HCT116 (cell line): ENCODE measurements at regions not wholly inside any gene's neighbourhood (a gene's known extent, or its start where the extent isn't known, plus 50 kb on each side); places are given as distances from the start of the nearest gene placed in this dataset.

ENCODE experiments used
- ATAC-seq: fragments of 200-7000 bp; cut with Tn5 transposase; 2 replicates; pipeline ENCODE4 v1.9.1; 2020; ENCODE audit warnings: mild to moderate bottlenecking, moderate library complexity
- BruUV-seq: library from RNA; stranded (reverse); fragments of 400-500 nt; replicated peaks from 2 replicates; lab custom pipeline; 2021; lab: Mats Ljungman, UMichigan
- CTCF ChIA-PET: fragments of 300-600 bp; sonication (Branson Sonifier 250); formaldehyde crosslinking; loops from one replicate; lab custom pipeline; 2021; ENCODE audit warnings: antibody characterized with exemption; lab: Charles Lee
- POLR2A ChIA-PET: fragments of 300-600, 350-600 bp; sonication (Branson Sonifier 250); formaldehyde crosslinking; loops from one replicate; lab custom pipeline; 2021; ENCODE audit warnings: antibody characterized with exemption; lab: Charles Lee
- RAD21 ChIA-PET, 2 experiments: fragments of 300-600 bp; sonication (Branson Sonifier 250); formaldehyde crosslinking; loops; one replicate each; lab custom pipeline; 2023; ENCODE audit warnings: low total read pairs in 2 of 2; ENCODE audit not compliant: uncharacterized antibody in 2 of 2, unreplicated experiment in 2 of 2, low non-redundant PET in 1 of 2; lab: Charles Lee
- DNase-seq: peaks from one replicate; pipeline ENCODE4 v3.0.0-alpha.2; 2010; ENCODE audit warnings: low read depth, low spot score
- H2AFZ ChIP-seq: fragments of 200-600 bp; shearing (Covaris generic), sonication (generic); 2 replicates; pipeline ENCODE4 v1.6.1; 2017; ENCODE audit warnings: low read depth, mixed run types, mixed read lengths, antibody characterized with exemption, low read length; ENCODE audit not compliant: poor library complexity, severe bottlenecking
- H3K27ac ChIP-seq: 2 replicates; pipeline ENCODE4 v1.5.1; 2012; ENCODE audit warnings: low read depth, low read length
- H3K27me3 ChIP-seq: fragments of 200-600 bp; sonication (generic); 2 replicates; pipeline ENCODE4 v1.6.1; 2016; ENCODE audit warnings: mixed run types, low read length, mixed read lengths; ENCODE audit not compliant: insufficient read depth
- H3K36me3 ChIP-seq, 2 experiments: fragments of 200-500 bp in 1 of 2; fragments of 200-600 bp in 1 of 2; sonication (Bioruptor generic) in 1 of 2; sonication (generic) in 1 of 2; 2 replicates each; pipeline versions ENCODE4 v1.5.1 to v1.6.1; 2014 to 2016; ENCODE audit warnings: low read length in 2 of 2, inconsistent platforms in 1 of 2, mixed read lengths in 1 of 2, mixed run types in 1 of 2; ENCODE audit not compliant: insufficient read depth in 2 of 2, control insufficient read depth in 1 of 2
- H3K4me1 ChIP-seq, 2 experiments: fragments of 200-600 bp in 1 of 2; sonication (generic) in 1 of 2; 2 replicates each; pipeline versions ENCODE4 v1.5.1 to v1.6.1; 2012 to 2017; ENCODE audit warnings: low read length in 2 of 2, inconsistent platforms in 1 of 2, mild to moderate bottlenecking in 1 of 2, mixed read lengths in 1 of 2, mixed run types in 1 of 2, moderate library complexity in 1 of 2; ENCODE audit not compliant: insufficient read depth in 2 of 2, control insufficient read depth in 1 of 2
- H3K4me2 ChIP-seq: fragments of 200-600 bp; sonication (generic); 2 replicates; pipeline ENCODE4 v1.6.1; 2017; ENCODE audit warnings: mixed run types, low read length, mixed read lengths
- H3K4me3 ChIP-seq, 2 experiments: fragments of 200-600 bp in 1 of 2; sonication (generic) in 1 of 2; replicated peaks in 1 of 2; 2 replicates each; pipeline ENCODE4 v1.5.1; 2011 to 2016; ENCODE audit warnings: low read length in 2 of 2, control low read depth in 1 of 2, low read depth in 1 of 2, mild to moderate bottlenecking in 1 of 2, mixed read lengths in 1 of 2, mixed run types in 1 of 2
- H3K79me2 ChIP-seq: fragments of 200-600 bp; sonication (generic); 2 replicates; pipeline ENCODE4 v1.6.1; 2017; ENCODE audit warnings: mild to moderate bottlenecking, mixed run types, low read length, moderate library complexity, mixed read lengths; ENCODE audit not compliant: insufficient read depth
- H3K9ac ChIP-seq: fragments of 200-600 bp; sonication (generic); 2 replicates; pipeline ENCODE4 v1.6.1; 2016; ENCODE audit warnings: low read length, mixed read lengths
- H3K9me2 ChIP-seq: fragments of 200-600 bp; sonication (generic), shearing (Covaris generic); 2 replicates; pipeline ENCODE4 v1.6.1; 2017; ENCODE audit warnings: mixed run types, mild to moderate bottlenecking, moderate library complexity; ENCODE audit not compliant: insufficient read depth
- H3K9me3 ChIP-seq, 2 experiments: fragments of 200-500 bp in 1 of 2; fragments of 200-600 bp in 1 of 2; sonication (Bioruptor generic) in 1 of 2; sonication (generic) in 1 of 2; 2 replicates each; pipeline ENCODE4 v1.6.1; 2014 to 2017; ENCODE audit warnings: low read length in 2 of 2, mixed read lengths in 2 of 2, inconsistent platforms in 1 of 2, low read depth in 1 of 2, mild to moderate bottlenecking in 1 of 2, mixed run types in 1 of 2, moderate library complexity in 1 of 2; ENCODE audit not compliant: control insufficient read depth in 1 of 2, insufficient read depth in 1 of 2
- H4K20me1 ChIP-seq: fragments of 200-600 bp; sonication (generic), shearing (Covaris generic); 2 replicates; pipeline ENCODE4 v1.6.1; 2017; ENCODE audit warnings: mixed run types, mild to moderate bottlenecking, moderate library complexity; ENCODE audit not compliant: insufficient read depth
- ATF3 ChIP-seq: IDR thresholded peaks from 2 replicates; pipeline ENCODE4 v1.6.1; 2012
- CBX3 ChIP-seq: IDR thresholded peaks from 2 replicates; pipeline ENCODE4 v1.6.1; 2012; ENCODE audit warnings: low read depth
- CEBPB ChIP-seq: IDR thresholded peaks from 2 replicates; pipeline ENCODE4 v1.6.1; 2012; ENCODE audit warnings: low read depth
- CTCF ChIP-seq, 3 experiments: fragments of 200-600 bp in 1 of 3; sonication (generic) in 1 of 3; IDR thresholded peaks in 2 of 3; conservative IDR thresholded peaks in 1 of 3; 2 replicates each; pipeline ENCODE4 v1.5.1; 2012 to 2017; ENCODE audit warnings: low read depth in 2 of 3, low read length in 2 of 3, antibody characterized with exemption in 1 of 3, borderline replicate concordance in 1 of 3, control low read depth in 1 of 3, mild to moderate bottlenecking in 1 of 3, mixed read lengths in 1 of 3, mixed run types in 1 of 3, moderate library complexity in 1 of 3; ENCODE audit not compliant: insufficient read depth in 1 of 3
- ELF1 ChIP-seq: IDR thresholded peaks from 2 replicates; pipeline ENCODE4 v1.6.1; 2012; ENCODE audit warnings: low read depth, borderline replicate concordance
- EZH2 ChIP-seq: fragments of 200-600 bp; sonication (generic); IDR thresholded peaks from 2 replicates; pipeline ENCODE4 v1.6.1; 2017; ENCODE audit warnings: antibody characterized with exemption, mixed run types
- EZH2phosphoT487 ChIP-seq: fragments of 200-600 bp; IDR thresholded peaks from 2 replicates; pipeline ENCODE4 v1.6.1; 2018; ENCODE audit warnings: antibody characterized with exemption, borderline replicate concordance
- FOSL1 ChIP-seq: IDR thresholded peaks from 2 replicates; pipeline ENCODE4 v1.6.1; 2012; ENCODE audit warnings: low read depth
- JUND ChIP-seq: IDR thresholded peaks from 2 replicates; pipeline ENCODE4 v1.6.1; 2012
- MAX ChIP-seq: IDR thresholded peaks from 2 replicates; pipeline ENCODE4 v1.6.1; 2012
- POLR2A ChIP-seq: IDR thresholded peaks from 2 replicates; pipeline ENCODE4 v1.7.0; 2011; ENCODE audit warnings: borderline replicate concordance; ENCODE audit not compliant: insufficient read depth, insufficient read length; ENCODE audit errors: extremely low read depth
- POLR2AphosphoS5 ChIP-seq: IDR thresholded peaks from 2 replicates; pipeline ENCODE4 v1.6.1; 2011; ENCODE audit warnings: mild to moderate bottlenecking, low read depth, low read length, moderate library complexity
- RAD21 ChIP-seq: IDR thresholded peaks from 2 replicates; pipeline ENCODE4 v1.6.1; 2012; ENCODE audit warnings: low read depth, mild to moderate bottlenecking
- REST ChIP-seq: IDR thresholded peaks from 2 replicates; pipeline ENCODE4 v1.6.1; 2012; ENCODE audit warnings: low read depth
- SIN3A ChIP-seq: IDR thresholded peaks from 2 replicates; pipeline ENCODE4 v1.6.1; 2012; ENCODE audit warnings: low read depth
- SRF ChIP-seq: IDR thresholded peaks from 2 replicates; pipeline ENCODE4 v1.6.1; 2012; ENCODE audit warnings: low read depth
- TCF7L2 ChIP-seq: IDR thresholded peaks from 2 replicates; pipeline ENCODE4 v1.7.0; 2011; ENCODE audit warnings: borderline replicate concordance, inconsistent platforms; ENCODE audit not compliant: insufficient read depth, insufficient read length; ENCODE audit errors: extremely low read depth
- ZBTB33 ChIP-seq: IDR thresholded peaks from 2 replicates; pipeline ENCODE4 v1.6.1; 2011; ENCODE audit warnings: mild to moderate bottlenecking, low read length, moderate library complexity; ENCODE audit not compliant: insufficient replicate concordance; ENCODE audit errors: extremely low read depth
- ZNF274 ChIP-seq: fragments of 200-500 bp; sonication (Bioruptor generic); IDR thresholded peaks from 2 replicates; pipeline ENCODE4 v1.6.1; 2014; ENCODE audit warnings: mild to moderate bottlenecking, low read depth, low read length, inconsistent platforms
- intact Hi-C: fragments of 100-400 bp; cut with micrococcal nuclease; formaldehyde crosslinking; loops from 2 replicates; pipeline ENCODE4 v1.10.0; 2022

GRCh38 chr4:14329228-14329627 lies 673.1 kb upstream of the CPEB2 start:
- no peak for ATAC-seq
- TF ChIP-seq FOSL1 (no peak), RAD21 (no peak), TCF7L2 (no peak), EZH2phosphoT487 (no peak), CEBPB (no peak), CBX3 (no peak), SRF (no peak), EZH2 (no peak), SIN3A (no peak), MAX (no peak), POLR2AphosphoS5 (no peak), ZNF274 (no peak), ATF3 (no peak), ELF1 (no peak), JUND (no peak), CTCF (IDR thresholded peaks at IDR 0.05 in 2 of 3, conservative IDR thresholded peaks at IDR 0.05 in 1 of 3; ENCODE audit: borderline replicate concordance in 1 of 3, insufficient read depth in 1 of 3, low read depth in 2 of 3, low read length in 2 of 3) (no peak), REST (no peak), ZBTB33 (no peak), POLR2A (no peak)
- TF ChIP-seq, all 23 proteins: peak for 0
- peaks cover 0 to 9% of the 10 kb centered on the region in 2 experiments; a peak in 1 of 4 replicates for H3K9me3 ChIP-seq
- no peak for DNase-seq
- H3K9me2 ChIP-seq: no peaks in the 10 kb centered on the region
- RAD21 ChIA-PET: no interaction called here
- POLR2A ChIA-PET: no interaction called here
- BruUV-seq: no TSS peak
- no peaks in the 10 kb centered on the region for H4K20me1 ChIP-seq
- H3K36me3 ChIP-seq: no peaks in the 10 kb centered on the region
- H3K27me3 ChIP-seq: no peaks in the 10 kb centered on the region
- no peak overlapping the region for H3K27ac ChIP-seq
- no peaks in the 10 kb centered on the region for H3K79me2 ChIP-seq
- no peak overlapping the region for H3K4me3 ChIP-seq
- no peak overlapping the region for H3K4me2 ChIP-seq
- H3K4me1 ChIP-seq: no peaks in the 10 kb centered on the region
- H2AFZ ChIP-seq: no peak overlapping the region
- CTCF ChIA-PET: no interaction called here
- intact Hi-C loops: no loop called here
- H3K9ac ChIP-seq: no peak overlapping the region
